Vagina (tissue), 2 donors: ENCODE measurements at regions not wholly inside any gene's neighbourhood (a gene's known extent, or its start where the extent isn't known, plus 50 kb on each side); places are given as distances from the start of the nearest gene placed in this dataset.

Experiments
- POLR2A ChIP-seq, 2 donors: fragments of 450-650 bp; IDR thresholded peaks; one replicate each; pipeline ENCODE4 v1.6.1; 2017; ENCODE audit warnings: antibody characterized with exemption in 2 of 2, mild to moderate bottlenecking in 2 of 2, moderate library complexity in 2 of 2
- POLR2AphosphoS5 ChIP-seq, 2 donors: sonication (generic); formaldehyde crosslinking; IDR thresholded peaks; one replicate each; pipeline ENCODE4 v1.9.0; 2017; ENCODE audit warnings: antibody characterized with exemption in 2 of 2, mild to moderate bottlenecking in 2 of 2, low read depth in 1 of 2; ENCODE audit not compliant: insufficient read depth in 1 of 2
- TF ChIP-seq, protein P1 (sequence below), 3 experiments: fragments of 450-650 bp in 2 of 3; fragments of 200-600 bp in 1 of 3; sonication (generic) in 1 of 3; IDR thresholded peaks; one replicate each; pipeline ENCODE4 v1.5.1; 2017 to 2019; ENCODE audit warnings: antibody characterized with exemption in 3 of 3, mild to moderate bottlenecking in 2 of 3, moderate library complexity in 2 of 3

DNA sequence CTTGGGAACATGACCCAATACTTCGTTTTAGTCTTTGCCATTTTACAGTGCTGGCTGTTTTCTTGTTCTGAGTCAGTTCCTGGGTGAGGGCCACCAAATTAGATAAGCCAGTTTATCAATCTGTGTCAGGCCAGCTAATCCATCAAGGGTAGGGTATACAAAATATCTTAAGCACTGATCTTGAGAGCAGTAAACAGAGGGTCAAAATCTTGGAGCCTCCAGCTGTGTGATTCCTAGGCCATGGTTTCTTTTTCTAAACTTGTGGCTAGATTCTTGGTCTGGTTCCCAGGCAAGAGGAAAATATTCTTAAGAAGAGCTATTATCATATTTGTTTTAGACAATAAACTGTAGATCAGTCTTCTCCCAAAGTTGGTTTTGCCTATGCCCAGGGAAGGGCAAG is 1396.6 kb upstream of the PABPC4L start:
- TF ChIP-seq, protein P1, sequence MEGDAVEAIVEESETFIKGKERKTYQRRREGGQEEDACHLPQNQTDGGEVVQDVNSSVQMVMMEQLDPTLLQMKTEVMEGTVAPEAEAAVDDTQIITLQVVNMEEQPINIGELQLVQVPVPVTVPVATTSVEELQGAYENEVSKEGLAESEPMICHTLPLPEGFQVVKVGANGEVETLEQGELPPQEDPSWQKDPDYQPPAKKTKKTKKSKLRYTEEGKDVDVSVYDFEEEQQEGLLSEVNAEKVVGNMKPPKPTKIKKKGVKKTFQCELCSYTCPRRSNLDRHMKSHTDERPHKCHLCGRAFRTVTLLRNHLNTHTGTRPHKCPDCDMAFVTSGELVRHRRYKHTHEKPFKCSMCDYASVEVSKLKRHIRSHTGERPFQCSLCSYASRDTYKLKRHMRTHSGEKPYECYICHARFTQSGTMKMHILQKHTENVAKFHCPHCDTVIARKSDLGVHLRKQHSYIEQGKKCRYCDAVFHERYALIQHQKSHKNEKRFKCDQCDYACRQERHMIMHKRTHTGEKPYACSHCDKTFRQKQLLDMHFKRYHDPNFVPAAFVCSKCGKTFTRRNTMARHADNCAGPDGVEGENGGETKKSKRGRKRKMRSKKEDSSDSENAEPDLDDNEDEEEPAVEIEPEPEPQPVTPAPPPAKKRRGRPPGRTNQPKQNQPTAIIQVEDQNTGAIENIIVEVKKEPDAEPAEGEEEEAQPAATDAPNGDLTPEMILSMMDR (IDR thresholded peaks at IDR 0.05), result no peak
- TF ChIP-seq POLR2A (IDR thresholded peaks at IDR 0.05), result no peak
- no peak for TF ChIP-seq POLR2AphosphoS5 (IDR thresholded peaks at IDR 0.05; ENCODE audit: insufficient read depth in 1 of 2, low read depth in 1 of 2)
